ENCODE measurements at regions not wholly inside any gene's neighbourhood (a gene's known extent, or its start where the extent isn't known, plus 50 kb on each side); places are given as distances from the start of the nearest gene placed in this dataset.
A peak's percentile ranks its signal among the peaks of the same experiment; 100 is the strongest.

DNA sequence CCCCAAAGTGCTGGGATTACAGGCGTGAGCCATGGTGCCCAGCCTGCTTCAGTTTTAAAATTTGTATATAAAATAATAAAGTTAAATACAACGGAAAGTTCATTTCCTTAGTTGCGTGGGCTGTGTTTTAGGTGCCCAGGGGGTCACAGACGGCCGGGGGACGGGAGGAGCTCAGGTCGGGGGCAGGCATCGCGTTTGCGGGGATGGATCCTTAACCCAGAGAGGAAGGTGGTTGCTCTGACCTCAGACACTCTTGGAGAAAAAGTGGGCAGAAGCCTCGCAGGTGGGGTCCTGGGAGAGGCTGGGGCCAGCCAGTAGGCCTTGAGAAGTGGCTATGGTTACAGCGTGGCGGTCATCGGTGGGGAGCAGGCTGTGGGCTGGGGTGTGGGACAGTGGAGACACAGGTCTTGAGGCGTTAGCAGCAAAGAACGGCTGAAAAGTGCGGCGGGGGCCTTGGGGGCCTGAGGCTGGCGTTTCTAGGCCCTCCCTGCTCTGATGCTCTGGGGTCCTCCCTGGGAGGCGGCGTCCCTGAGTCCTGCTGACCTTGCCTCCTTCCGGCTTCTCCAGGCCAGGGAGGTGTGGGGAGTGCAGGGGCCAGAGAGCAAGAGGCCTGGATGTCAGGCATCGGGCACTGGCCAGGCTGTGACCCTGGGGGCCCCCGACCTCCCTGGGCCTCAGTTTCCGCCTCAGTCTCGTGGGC, 54.4 kb downstream of the UNCX start:
- DNase-seq = no peak

DNA sequence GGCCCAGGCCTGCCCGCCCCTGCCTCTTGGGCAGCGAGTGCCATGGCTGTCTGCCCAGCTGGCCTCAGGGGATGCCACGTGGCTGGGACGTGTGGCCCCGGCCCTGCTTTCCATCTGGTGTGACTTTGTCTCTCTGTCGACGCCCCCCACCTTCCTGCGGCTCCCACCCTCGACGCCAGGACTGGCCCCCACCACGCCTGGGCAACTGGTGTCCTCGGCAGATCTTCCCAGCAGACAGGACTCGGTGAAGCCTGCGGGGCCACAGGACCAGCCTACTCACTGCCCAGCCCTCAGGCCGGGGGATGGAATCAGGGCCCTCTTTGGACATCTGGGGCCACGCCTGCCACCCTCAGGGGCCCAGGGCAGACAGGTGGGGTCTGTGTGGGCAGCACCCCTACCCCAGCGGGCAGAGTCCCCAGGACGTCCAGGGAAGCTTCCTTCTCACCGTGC, 55.1 kb downstream of the UNCX start:
- DNase-seq = no peak

DNA sequence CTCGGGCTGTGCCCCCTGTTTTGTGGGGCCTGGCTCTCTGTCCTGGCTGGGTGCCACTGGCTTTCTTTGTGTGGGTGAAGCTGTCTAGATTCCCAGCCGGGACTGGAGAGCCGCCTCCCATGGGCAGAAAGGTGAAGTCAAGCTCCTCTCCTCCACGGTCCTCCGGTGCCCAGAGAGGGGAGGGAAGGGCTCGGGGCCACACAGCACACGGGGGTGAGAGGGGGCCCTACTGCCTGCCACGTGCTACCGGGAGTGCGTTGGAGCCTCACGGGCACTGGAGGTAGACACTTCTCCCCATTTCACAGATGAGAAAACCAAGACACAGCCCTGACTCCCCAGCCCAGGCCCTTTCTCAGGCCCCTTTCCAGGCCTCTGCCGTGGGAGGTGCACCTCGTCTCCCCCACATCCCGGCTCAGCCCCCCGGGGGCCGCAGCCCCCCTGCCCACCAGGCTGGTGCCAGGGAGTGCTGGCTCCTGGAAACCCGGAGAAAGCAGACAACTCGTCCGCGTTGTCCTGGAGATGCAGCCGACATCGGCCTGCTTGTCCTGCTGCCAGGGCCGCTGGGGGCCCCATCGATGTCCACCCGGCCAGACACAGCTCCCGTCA, 55.8 kb downstream of the UNCX start:
- DNase-seq = no peak

DNA sequence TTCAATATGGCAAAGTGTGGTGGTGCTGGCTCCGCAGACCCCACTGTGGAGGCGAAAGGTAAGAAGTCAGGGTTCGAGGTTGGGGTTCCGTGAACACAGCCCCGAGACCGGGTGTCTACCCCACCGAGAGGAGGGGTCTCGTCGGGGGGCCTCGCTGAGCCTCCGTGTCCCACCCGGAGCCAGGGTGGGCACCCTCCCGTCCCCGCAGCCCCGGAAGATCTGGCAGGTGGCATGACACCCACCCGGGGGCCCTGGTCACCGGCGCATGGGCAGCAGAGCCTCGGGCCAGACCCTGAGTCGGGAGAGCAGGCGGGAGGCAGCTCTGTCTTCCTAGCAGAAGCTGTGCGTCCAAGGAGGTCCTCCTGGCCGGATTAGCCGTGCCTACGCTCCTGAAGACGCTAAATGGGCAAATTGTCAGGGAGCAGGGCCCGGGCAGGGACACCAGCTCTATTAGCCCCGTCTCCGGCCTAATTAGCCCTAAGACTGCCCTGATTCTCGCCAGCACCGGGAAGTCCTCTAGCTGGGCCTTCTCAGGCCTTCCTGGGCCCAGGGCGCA, 56.4 kb downstream of the UNCX start:
- DNase-seq = no peak

DNA sequence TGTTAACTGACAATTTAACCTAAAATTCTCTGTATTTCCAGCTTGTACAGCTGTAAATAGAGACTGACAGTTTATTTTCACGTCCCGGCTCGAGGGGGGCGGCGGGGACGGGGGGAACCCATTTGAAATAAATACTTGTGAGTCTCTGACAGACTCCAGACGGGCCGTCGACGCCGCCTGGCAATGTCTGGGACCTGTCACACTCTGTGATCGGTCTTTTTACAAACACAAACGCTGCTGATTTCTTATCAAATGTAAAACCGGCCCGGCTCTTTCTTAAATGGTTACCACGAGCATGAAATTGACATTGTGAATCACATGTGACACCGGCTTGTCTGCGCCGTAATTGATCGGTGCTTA, 57.0 kb downstream of the UNCX start:
- no peak for DNase-seq

DNA sequence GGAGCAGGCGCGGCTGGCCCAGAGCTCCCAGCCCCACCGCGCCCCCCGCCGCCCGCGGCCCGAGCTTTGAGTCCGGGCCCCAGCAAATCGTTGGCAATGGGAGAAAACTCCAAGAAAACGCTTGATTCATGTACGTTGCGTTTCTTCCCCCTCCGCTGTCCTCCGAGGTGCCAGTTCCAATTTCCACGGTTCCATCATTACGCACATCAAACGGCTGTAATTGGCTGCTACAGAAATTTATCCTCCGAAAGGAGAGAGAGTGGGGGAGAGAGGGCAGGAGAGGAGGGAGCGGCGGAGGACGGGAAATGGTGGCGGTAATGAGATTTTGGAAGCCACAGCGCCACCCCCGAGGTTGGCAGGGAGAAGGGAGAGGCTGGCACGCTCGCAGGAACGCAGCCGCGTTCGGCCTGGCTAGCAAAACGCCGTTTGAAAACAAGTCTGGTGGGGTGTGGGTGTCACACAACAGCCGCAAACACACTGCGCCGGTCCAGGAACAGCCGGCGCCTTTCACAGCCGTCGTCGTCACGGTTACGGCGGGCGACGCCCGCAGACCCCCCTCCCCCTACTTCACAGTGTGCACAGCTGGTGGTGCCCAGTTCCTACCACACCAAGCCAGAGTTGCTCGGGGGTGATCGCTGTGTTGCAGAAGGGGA, 57.5 kb downstream of the UNCX start:
- DNase-seq = peak; percentile 52

DNA sequence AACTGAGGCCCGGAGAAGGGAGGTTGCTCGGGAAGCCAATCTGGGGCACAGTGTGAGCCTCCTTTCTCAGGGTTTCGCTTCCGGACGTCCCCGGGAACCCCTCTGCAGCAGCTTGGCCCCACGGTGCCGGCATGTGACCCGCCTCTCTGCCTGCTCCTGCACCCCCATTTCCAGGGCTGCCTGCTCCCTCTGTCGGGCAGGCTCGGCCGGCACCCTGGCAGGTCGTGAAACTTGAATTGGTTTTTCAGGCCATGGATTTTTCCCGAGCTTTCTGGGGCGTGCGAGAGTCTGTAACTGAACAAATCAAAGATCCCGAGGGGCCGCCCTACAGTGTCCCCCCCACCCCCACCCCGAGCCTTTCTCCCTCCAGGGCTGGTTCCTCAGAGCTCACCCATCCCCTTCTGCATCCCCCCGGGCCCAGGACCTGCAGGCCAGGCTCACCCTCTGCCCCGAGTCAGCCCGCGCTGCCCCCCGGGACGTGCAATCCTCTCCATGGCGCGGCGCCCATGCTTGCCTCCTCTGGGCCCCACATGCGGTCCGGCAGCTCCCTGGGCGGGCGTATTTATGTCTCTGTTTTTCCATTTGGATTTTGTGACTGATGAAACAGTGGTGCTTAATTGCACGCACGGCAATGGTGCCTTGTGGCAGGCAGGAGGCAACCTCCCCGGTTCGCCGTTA, 58.1 kb downstream of the UNCX start:
- DNase-seq = no peak

DNA sequence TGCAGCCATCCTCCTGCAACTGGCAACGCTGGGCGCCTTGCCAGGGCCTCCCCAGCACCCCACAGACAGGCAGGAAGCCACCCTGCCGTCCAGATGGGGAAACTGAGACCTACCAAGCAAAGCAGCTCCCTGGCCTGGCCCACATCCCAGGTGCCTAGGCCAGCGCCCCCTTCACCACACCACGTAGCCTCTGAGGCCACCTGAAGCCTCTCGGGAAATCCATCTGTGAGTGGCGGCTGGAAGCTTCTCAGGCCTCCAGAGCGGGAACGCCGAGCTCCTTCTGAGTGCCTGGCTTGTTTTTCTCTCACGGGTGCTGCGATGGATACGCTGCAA, 58.7 kb downstream of the UNCX start:
- no peak for DNase-seq

DNA sequence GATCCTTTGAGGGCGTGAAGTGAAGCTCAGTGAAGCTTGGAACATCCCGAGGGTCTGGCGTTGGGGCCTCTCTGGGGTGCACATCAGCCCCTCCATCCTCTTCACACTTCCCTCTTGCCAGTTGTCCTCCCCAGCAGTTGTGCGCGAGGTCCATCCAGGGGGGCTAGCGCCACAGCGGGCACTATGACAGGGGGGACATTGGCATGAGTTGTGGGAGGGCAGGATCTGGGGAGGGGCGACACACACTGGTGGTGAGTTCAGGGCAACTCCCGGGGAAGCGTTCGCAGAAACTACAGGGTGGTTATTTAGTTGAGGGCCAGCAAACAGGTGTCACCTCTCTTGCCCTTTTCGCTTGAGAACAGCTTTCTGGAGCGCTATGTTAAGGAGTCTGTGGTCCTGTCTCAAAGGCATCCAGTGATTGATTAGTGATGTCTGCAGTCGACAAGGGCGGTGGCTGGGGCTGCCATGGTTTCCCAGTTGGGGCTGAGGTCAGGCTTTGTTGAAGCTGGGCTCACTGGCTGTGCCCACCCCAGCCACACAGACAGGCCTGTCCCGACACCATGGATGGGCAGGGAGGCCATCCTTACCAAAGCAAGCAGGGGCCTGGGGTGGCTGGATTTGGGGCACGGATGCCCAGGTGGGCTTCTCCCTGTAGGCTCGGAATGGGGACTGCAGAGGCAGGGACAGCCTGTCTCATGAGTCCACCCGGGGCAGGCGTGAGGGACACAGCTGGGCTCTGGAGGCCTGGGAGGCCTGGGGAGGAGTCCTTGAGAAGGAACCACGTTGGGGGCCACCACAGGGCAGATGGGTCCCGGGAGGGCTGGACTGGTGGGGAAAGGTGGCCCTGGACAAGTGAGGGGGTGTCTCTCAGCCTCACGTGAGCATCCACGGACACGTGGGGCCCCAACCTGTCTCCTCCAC, 59.4 kb downstream of the UNCX start:
- DNase-seq = no peak

DNA sequence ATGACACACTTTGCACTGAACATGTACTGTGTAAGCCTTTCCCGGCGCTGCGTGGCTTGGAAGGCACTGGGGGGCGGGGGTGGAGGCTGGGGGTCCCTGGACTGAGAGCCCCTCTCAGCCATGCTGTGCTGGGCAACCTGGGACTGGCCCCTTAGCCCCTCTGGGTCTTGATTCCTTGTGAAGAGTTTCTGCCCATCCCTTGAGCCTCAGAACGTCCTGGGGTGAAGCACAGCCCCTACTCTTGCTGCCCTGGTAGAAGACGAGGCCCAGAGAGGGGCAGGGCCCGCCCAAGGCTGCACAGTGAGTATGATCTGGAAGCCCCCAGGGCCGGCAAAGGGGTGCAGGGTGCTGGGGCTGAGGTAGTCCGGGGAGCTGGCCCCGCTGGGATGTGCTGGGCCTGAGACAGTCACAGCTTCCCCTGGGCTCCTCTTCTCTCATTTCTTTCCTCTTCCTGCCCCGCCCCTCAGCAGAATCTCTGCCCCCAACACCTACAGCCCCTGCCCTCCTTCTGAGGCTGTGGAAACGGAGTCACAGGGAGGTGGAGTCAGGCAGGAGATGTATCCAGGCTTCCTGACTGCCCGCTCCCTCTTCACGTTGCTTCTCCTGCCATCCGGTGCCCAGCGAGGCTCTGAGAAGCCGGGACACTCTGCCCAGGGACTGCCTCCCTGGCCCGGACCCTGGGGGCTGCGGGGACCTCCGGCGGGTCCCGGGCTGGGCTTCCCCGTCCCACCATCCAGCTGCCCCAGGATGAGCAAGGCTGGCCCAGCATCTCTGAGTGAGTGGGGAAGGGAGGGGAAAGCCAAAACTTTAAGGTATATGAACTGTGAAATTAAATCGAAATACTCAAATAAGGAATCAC, 60.5 kb downstream of the UNCX start:
- DNase-seq = no peak

DNA sequence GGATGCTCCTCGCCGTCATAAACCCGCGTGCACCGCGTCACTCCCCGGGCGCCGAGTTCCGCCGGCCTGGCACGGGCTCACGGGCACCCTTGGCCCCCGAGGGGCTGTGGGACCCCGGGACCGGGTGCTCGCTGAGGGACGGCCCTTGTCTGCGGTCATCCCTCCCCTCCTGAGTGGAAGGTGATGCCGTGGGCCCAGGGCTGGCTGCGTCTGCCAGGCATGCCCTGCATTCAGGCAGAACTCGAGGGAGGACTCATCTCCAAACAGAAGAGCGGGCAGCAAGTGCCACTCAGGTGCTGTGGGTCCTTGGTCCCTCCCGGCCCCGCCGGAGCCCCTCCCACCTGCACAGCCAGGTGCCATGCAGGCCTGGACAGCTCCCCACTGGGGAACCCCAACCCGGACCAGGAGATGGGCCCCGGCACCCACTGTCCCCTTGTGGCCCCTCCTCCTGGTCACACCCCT, 61.3 kb downstream of the UNCX start:
- DNase-seq = no peak

DNA sequence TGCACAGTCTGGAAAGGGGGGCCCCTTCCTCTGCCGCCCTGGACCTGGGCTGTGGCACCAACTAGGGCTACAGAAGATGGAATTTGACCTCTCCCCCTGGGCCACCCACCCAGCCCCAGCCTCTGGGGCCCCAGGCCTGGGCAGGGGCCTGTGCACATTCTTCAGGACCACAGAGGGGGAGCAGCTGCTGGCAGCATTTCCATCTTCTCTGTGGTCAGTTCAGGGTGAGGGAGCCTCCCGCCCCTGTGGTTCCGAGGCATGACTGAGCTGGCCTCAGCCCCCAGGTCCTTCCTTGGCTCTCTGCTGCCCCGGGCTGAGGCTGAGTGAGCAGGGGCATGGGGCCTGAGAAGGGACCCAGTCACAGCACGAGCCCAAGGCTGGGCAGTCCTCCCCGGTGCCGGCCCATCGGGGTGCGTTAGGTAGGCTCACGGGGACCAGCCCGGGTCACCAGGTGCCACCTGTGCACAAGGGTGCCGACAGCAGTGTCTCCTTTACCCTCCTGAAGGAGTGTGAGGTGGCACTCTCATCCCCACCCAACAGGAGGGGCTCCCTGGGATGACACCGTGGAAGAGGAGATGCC, 63.2 kb downstream of the UNCX start:
- no peak for DNase-seq

DNA sequence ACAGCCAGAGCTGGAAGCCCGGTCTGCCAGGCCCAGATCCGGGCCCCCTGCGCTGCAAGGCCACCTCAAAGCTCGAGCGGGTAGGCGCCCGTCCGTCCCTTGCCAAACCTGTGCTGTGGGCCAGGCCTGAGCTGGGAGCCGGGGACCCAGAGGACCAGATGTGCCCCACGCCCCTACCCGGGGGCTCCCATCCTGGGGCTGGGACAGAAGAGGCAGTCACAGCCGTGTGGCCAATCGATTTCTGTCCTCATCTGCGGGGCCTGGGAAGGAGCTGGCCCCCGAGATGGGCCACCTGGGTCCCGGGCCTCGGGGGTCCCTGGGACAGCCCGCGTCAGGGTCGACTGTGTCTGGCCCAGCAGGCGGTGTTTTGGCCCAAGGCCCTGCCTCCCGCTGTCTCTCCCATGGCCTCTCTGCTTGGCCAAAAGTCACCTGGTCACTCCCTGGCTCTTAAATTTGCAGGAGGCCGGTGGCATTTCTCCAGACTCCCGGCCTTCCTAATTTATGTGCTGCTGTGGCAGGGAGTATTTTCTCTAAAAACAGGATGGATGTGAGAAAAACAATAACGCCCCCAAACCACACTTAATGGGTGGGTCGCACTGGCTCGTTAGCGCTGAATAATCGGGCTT, 63.8 kb downstream of the UNCX start:
- DNase-seq = no peak

DNA sequence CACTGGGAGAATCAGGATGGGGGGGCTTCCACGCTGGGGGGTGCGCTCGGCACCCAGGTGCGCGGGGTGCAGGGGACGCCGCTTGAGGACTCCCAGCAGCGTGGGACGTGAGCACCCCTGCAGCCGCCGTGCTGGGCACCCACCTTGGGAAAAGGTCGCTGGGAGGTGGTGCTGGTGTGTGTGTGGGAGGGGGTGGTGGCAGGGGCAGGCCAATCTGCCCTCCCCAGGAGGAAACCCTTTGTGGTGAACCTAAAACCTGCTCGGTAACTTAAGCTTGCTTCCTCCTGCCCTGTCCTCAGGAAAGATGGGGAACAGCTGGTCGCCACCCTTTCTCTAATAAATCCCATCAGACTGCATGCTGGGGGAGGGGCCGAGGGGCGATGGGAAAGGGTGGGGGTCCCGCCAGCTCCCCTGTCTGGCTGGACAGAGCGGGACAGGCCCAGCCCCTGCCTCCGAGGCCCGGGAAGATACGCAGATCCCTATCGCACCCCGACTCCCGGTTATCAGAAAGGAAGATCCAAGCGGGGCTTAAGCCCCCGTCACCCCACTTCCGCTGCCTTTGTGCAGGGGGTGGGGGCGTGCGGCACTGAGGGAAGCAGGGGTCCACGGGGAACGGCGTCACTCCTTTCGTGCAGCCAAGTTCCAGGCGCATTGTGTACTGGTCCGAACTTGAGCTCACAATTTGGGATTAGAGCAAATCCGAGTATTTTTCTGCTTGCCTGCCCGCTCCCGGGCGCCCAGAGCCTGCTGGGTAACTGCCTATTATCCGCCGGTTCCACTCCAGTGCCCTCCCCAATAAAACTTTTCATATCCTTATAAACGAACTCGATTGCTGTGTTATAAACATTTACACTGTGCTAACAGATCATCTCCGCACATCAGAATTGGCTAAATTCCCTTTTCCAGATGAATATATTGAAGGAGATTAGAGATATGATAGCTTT, 64.6 kb downstream of the UNCX start:
- no peak for DNase-seq

DNA sequence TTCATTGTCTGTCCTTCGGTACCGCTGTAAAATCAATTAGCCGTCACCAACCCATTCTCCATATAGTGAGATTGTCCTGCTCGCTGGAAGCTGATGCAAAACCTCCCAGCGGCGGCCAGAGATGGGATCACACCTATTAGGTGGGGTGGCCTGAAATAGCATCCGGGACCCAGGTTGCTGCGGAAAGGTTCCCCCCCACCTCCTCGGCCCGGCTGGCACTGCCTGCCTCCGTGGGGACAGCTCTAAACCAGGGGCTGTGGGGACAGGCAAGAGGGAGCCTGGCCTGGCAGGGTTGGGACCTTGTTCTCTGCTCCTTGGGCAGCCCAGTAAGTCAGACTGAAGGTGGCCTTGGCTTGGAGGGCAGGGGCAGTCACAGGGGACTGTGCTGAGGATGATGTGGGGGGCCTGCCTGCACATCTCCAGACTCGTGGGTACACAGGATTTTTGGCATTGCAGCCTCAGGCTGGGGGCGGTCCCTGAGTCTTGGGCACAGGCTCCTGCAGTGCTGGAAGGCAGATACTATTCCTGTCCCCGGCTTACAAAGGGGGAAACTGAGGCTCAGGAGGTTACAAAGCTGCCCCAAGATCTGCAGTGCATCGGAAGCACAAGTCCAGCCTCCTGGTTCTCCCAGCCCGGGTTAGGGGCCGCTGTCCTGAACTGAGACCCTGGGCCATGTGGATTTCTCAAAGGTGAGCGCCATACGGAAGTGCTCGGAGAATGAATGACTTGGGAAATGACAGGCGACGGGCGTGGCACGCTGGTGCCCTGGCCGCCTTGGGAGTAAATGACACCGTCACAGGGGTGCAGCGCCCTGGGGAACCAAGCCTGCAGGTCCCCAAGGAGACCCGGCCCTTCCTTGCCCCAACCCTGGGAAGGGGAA, 65.6 kb downstream of the UNCX start:
- no peak for DNase-seq

DNA sequence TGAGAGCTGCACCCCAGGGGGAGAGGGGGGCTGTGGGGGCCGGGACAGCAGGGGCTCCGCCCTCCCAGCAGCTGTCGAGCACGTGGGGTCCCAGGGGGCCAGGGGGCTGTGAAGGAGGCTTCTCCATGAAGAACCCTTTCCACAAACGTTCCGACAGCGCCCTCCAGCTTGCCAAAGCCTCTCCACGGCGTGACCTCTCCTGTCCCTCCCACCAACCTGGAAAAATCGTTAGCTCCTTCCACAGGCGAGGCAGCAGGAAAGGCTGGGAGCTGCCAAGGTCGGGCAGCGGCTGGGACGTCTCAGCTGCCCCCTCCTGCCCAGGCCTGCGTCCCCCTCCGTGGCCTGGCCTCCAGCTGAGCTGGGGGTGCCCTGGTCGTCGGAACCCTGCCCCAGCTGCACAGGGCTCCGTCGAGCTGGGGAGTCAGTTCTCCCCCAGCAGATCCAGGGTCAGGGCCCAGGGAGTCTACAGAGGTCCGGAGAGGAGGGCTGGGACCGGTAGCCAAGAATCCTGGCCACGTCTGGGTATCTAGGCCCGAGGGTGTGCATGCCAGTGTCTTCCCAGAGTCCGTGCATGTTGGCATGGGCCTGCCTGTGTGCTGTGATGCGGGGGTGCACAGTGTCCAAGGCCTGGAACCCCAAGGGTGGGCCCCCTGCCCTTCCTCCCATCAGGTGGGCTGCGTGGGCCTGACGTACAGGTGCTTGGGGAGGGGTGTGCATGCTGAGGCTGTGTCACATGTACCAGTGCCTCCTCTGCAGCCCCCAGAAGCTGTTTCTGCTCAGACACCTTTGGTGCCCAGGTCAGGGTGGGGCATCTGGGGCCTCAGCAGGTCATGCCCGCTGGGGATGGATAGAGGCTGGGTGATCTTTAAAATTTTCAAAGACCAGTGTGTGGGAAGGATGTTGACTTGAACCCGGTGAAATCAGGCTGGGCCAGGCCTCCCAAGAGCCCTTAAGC, 66.5 kb downstream of the UNCX start:
- no peak for DNase-seq

DNA sequence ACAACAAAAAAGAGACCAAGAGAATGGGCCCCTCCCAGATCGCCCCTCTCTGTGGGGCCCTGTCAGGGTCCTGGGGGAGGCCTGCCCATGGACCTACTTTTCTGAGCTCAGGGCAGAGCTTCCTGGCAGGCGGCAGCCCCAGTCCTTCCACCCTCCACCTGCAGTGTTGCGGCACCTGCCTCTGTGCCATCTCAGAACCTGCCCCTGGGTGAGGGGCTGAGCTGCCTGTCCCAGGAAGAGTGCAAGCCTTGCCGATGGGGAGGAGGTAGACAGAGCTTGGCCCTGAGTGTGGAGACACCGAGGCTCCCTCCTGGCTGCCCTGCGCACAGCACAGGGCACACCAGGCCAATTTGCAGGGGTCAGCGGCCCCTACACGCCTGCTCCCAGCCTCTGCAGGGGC, 67.5 kb downstream of the UNCX start:
- DNase-seq = no peak
